ENCODE measurements at regions not wholly inside any gene's neighbourhood (a gene's known extent, or its start where the extent isn't known, plus 50 kb on each side); places are given as distances from the start of the nearest gene placed in this dataset.
"Not testable (repeated sequence)": the region's sequence is repeated elsewhere in the genome, so short reads cannot be mapped to it uniquely, and the experiment has no call there.

DNA sequence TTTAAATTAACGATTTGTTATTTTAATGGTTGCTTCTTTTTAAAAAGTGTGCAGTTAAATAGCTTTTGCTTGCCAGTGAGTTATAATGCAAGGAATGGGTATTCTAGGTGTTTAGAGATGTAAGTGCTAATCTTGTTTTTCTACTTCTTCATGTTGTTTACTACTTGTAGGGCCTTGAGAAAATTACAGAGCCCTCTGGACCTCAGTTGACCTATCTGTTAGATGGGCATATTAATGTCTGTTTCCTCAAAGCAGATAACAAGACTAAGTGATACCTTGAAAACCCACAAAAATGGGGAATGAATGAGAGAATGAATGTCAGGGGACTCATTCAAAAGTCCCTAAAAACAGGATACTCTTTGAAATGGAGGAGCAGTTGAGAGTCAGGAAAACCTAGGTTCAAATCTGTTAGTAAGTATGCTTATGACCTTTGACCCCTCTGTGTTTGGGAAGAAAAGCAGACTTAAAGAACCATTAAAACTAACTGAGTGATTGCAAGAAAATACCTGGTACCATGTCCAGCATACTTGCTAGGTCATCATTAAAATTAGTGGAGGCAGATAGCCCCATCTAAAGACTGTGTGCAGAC, 419.5 kb downstream of the EDEM1 start:
- TF ChIP-seq, protein P1, sequence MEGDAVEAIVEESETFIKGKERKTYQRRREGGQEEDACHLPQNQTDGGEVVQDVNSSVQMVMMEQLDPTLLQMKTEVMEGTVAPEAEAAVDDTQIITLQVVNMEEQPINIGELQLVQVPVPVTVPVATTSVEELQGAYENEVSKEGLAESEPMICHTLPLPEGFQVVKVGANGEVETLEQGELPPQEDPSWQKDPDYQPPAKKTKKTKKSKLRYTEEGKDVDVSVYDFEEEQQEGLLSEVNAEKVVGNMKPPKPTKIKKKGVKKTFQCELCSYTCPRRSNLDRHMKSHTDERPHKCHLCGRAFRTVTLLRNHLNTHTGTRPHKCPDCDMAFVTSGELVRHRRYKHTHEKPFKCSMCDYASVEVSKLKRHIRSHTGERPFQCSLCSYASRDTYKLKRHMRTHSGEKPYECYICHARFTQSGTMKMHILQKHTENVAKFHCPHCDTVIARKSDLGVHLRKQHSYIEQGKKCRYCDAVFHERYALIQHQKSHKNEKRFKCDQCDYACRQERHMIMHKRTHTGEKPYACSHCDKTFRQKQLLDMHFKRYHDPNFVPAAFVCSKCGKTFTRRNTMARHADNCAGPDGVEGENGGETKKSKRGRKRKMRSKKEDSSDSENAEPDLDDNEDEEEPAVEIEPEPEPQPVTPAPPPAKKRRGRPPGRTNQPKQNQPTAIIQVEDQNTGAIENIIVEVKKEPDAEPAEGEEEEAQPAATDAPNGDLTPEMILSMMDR (IDR thresholded peaks at IDR 0.05; ENCODE audit: unreplicated experiment): no peak
- Mint-ChIP-seq H3K36me3 (ENCODE audit: low read depth, unreplicated experiment) (no peaks in the 10 kb centered on the region), H3K27ac (ENCODE audit: unreplicated experiment) (no peak overlapping the region), H3K9me3 (ENCODE audit: unreplicated experiment) (no peaks in the 10 kb centered on the region), H3K4me1 (ENCODE audit: unreplicated experiment) (no peaks in the 10 kb centered on the region), H3K4me3 (ENCODE audit: unreplicated experiment) (no peak overlapping the region), H3K27me3 (ENCODE audit: unreplicated experiment) (no peaks in the 10 kb centered on the region)
- no peak for DNase-seq (ENCODE audit: low spot score)

DNA sequence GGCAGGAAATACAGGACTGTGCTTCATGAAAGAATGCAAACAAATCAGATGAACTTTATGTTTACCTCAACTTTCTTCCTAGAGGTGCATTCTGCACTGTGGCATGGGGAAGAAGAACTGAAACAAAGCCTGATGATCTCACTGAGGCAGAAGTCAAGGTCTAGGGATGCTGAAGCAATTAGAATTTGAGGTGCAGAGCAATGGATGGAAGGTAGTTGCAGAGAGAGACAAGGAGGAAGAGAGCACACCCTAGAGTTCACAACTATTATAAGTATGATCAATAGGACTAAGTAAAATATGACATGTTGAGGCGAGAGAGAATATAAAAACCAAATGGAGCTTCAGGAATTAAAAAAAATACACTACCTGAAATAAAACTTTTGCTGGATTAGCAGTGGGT, 420.1 kb downstream of the EDEM1 start:
- TF ChIP-seq, protein P1 (IDR thresholded peaks at IDR 0.05; ENCODE audit: unreplicated experiment): no peak
- Mint-ChIP-seq H3K4me1 (ENCODE audit: unreplicated experiment) (no peaks in the 10 kb centered on the region), H3K27ac (ENCODE audit: unreplicated experiment) (no peak overlapping the region), H3K4me3 (ENCODE audit: unreplicated experiment) (no peak overlapping the region), H3K27me3 (ENCODE audit: unreplicated experiment) (no peaks in the 10 kb centered on the region), H3K9me3 (ENCODE audit: unreplicated experiment) (no peaks in the 10 kb centered on the region), H3K36me3 (ENCODE audit: low read depth, unreplicated experiment) (no peaks in the 10 kb centered on the region)
- no peak for DNase-seq (ENCODE audit: low spot score)

DNA sequence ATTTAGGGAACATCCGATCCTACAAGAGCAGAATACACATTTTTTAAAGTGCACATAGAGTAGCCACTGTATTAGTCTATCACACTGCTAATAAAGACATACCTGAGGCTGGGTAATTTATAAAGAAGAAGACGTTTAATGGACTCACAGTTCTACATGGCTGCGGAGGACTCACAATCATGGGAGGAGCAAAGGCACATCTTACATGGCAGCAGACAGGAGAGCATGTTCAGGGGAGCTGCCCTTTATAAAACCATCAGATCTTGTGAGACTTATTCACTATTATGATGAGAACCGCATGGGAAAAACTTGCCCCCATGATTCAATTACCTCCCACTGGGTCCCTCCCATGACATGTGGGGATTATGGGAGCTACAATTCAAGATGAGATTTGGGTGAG, 421.5 kb downstream of the EDEM1 start:
- not testable (repeated sequence) for DNase-seq (ENCODE audit: low spot score); H3K4me3 Mint-ChIP-seq (ENCODE audit: unreplicated experiment); H3K27me3 Mint-ChIP-seq (ENCODE audit: unreplicated experiment); H3K4me1 Mint-ChIP-seq (ENCODE audit: unreplicated experiment); H3K27ac Mint-ChIP-seq (ENCODE audit: unreplicated experiment); H3K36me3 Mint-ChIP-seq (ENCODE audit: low read depth, unreplicated experiment); H3K9me3 Mint-ChIP-seq (ENCODE audit: unreplicated experiment)

DNA sequence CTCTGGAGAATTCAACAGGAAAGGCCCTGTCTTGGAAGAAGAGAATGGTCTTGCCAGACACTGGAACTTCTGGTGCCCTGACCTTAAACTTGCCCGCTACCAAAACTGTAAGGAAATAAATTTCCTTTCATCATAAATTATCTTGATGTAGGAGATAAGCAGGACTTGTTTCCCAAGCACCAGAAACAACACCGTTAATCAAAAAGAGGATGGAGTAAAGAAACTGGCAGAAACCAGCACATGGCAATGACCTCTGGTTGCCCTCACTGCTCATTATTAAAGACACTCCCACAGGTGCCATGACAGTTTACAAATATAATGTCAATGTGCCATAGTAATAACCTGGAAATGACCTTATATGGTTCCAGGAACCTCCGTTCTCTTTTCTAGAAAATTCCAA, 426.1 kb downstream of the EDEM1 start:
- Mint-ChIP-seq H3K36me3 (ENCODE audit: low read depth, unreplicated experiment) (no peaks in the 10 kb centered on the region), H3K4me3 (ENCODE audit: unreplicated experiment) (no peak overlapping the region), H3K27me3 (ENCODE audit: unreplicated experiment) (no peaks in the 10 kb centered on the region), H3K9me3 (ENCODE audit: unreplicated experiment) (no peaks in the 10 kb centered on the region), H3K27ac (ENCODE audit: unreplicated experiment) (no peak overlapping the region), H3K4me1 (ENCODE audit: unreplicated experiment) (no peaks in the 10 kb centered on the region)
- DNase-seq (ENCODE audit: low spot score): no peak
- TF ChIP-seq, protein P1 (IDR thresholded peaks at IDR 0.05; ENCODE audit: unreplicated experiment): no peak

DNA sequence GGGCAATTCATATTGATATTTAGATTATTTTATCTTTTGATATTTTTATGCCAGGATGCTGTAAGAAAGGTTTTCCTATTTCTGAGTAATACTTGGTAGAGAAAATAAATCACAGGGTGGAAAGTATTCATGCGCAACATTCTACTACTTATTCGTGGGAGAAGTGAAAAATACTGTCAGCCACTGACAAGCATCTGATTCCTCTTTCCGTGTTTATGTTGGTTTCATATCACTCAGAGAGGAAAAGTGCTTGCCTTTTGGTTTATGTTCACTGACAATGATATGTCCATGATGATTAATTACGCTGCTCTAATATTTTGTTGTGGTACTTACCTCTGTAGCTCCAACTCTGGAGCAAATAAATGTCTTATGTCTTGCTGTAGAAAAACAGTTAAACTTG, 429.4 kb downstream of the EDEM1 start:
- Mint-ChIP-seq H3K27me3 (ENCODE audit: unreplicated experiment) (no peaks in the 10 kb centered on the region), H3K9me3 (ENCODE audit: unreplicated experiment) (no peaks in the 10 kb centered on the region), H3K36me3 (ENCODE audit: low read depth, unreplicated experiment) (no peaks in the 10 kb centered on the region), H3K27ac (ENCODE audit: unreplicated experiment) (no peak overlapping the region), H3K4me1 (ENCODE audit: unreplicated experiment) (no peaks in the 10 kb centered on the region), H3K4me3 (ENCODE audit: unreplicated experiment) (no peak overlapping the region)
- TF ChIP-seq, protein P1 (IDR thresholded peaks at IDR 0.05; ENCODE audit: unreplicated experiment): no peak
- DNase-seq (ENCODE audit: low spot score): no peak
